ENCODE measurements at regions not wholly inside any gene's neighbourhood (a gene's known extent, or its start where the extent isn't known, plus 50 kb on each side); places are given as distances from the start of the nearest gene placed in this dataset.

DNA sequence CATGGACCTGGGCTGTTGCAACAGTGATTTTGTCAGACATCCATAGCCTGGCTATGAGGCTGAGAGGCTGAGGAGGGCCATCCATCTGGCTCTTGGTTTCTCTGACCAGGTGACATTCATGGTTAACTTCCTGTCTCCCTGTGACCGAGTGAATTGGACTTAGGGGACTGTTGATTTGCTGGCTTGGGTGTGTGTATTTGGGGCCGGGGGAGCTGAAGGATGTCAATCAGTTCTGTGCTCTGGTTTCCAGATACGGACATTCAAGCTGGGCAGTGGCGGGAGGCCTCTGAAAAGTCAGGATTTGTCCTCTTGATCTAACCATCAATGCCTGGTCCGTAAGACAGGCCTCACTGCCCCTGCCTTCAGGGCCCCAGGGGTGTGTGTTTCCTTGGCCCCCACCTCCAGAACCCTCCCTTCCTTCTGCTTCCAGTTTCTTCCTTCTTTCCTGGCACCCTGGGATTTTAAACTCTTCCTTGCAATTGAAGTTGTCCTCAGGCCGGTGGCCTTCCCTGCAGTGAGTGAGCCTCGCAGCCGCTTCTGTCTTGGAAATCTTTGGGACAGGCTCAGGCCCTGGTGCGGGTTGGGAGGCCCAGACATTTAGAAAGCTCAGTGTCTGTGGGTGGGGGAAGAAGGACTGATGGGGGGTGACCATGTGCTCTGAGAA is 54.7 kb upstream of the HAAO start:
- Histone ChIP-seq H3K27me3 (replicated peaks) (no peaks in the 10 kb centered on the region), H3K9me3 (replicated peaks) (no peaks in the 10 kb centered on the region), H3K4me1 (replicated peaks) (peaks cover 34% of the 10 kb centered on the region), H3K4me3 (no peak overlapping the region), H3K36me3 (no peaks in the 10 kb centered on the region), H3K27ac (no peak overlapping the region)
- DNase-seq (ENCODE audit: low read depth in 1 of 2, low spot score in 2 of 2): no peak

DNA sequence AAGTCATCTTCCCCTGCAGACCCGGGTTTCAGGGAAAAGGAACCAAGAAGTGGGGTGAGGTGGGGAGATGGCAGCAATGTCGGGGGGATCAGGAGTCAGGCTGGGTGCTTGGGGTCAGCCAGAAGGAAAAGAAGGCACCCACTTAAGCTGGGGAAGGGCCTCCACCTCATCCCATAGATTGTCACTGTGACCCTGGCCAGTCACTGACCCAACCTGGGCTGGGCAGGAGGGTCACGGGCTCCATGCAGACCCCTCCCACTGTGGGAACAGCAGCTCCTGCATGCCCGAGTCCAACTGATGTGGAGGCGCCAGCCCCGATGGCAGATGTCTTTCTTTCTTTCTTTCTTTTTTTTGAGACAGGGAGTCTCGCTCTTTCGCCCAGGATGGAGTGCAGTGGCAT is 53.6 kb upstream of the HAAO start:
- no peaks in the 10 kb centered on the region for H3K27me3 ChIP-seq (replicated peaks)
- peaks cover 34% of the 10 kb centered on the region for H3K4me1 ChIP-seq (replicated peaks)
- no peaks in the 10 kb centered on the region for H3K36me3 ChIP-seq
- H3K27ac ChIP-seq: peak overlapping the region; percentile 61
- H3K9me3 ChIP-seq (replicated peaks): no peaks in the 10 kb centered on the region
- DNase-seq (ENCODE audit: low read depth in 1 of 2, low spot score in 2 of 2): no peak
- H3K4me3 ChIP-seq: no peak overlapping the region

DNA sequence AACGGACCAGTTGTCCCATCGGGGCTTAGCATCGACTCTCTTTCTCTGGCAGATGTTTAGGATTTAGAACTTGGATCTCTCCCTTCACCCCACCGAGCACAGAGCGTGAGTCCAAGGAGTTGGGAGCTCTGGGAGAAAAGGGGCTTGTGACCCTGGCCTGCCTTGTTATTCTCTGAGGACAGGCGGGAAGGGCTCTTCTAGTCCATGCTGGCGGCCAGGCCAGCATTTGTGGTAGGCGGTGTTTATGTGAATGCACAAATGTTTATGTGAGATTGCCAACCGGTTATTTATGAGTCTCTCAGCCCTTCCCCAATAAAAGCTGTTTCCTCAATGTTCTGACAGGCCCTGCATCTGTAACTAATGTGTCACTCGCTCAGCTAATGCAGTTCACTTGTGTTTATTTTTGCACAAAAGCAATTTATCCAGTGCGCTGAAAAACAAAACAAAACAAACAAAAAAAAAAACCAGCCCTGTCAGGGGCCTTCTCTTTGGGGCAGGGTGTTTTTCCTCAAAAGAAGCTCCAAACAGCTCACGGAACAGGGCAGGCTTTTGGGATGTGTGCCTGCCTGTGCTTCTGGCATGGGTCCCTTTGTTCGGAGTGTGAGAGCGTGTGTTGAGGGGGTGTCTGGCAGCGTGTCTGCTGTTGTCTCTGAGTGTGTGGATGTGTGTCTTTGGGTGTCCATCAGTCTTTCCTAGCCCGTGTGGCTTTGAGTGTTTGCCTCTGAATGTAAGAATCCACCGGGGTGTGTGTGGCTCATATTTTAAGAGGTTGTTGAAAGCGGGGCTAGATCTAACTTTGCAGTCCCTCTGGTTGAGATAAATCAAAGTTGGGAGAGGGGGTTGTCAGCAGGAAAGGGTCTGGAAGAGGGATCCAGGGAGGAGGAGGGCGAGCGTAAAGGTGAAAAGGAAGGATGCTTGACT is 52.8 kb upstream of the HAAO start:
- Histone ChIP-seq H3K4me3 (no peak overlapping the region), H3K27me3 (replicated peaks) (no peaks in the 10 kb centered on the region), H3K36me3 (no peaks in the 10 kb centered on the region), H3K27ac (peak overlapping the region; percentile 68), H3K9me3 (replicated peaks) (no peaks in the 10 kb centered on the region), H3K4me1 (replicated peaks) (peaks cover 34% of the 10 kb centered on the region)
- peak; percentile 86 to 96 for DNase-seq (ENCODE audit: low read depth in 1 of 2, low spot score in 2 of 2)

DNA sequence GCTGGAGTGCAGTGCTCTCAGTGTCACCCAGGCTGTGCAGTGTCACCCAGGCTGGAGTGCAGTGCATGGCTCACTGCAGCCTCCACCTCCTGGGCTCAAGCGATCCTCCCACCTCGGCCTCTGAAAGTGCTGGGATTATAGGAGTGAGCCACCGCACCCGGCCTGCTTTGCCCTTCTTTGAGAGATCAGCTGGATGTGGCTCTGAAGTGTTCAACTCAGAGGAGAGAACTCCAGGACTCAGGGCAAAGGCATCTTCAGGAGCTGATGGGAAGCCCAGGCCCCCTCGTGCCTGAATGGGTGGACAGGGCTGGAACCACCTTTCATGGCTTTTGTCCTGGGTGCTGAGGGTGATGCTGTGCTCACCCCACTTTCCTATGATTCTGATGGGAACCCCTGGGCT is 52.0 kb upstream of the HAAO start:
- Histone ChIP-seq H3K4me1 (replicated peaks) (peaks cover 34% of the 10 kb centered on the region), H3K27me3 (replicated peaks) (no peaks in the 10 kb centered on the region), H3K36me3 (no peaks in the 10 kb centered on the region), H3K4me3 (no peak overlapping the region), H3K9me3 (replicated peaks) (no peaks in the 10 kb centered on the region), H3K27ac (peak overlapping the region; percentile 68)
- DNase-seq (ENCODE audit: low read depth in 1 of 2, low spot score in 2 of 2): peak in 1 of 2 experiments; percentile 36

DNA sequence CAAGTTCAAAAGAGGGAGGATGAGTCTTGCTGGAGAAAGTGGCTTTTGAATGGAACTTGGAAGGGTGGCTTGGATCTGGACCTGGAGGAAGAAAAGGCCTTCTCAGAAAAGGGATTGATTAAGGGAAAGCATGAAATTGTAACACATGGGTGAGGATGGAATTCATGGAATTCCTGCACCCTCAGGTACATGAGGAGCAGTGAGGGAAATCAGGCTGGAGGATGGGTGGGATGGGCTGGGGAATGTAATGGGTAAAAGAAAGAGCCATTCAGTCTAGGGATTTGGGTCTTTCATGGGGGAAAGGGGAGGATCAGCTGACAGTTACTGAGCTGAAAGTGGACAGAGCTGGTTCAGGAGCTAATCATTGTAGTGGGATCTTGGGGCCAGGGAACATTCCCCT is 51.2 kb upstream of the HAAO start:
- no peak overlapping the region for H3K27ac ChIP-seq
- DNase-seq (ENCODE audit: low read depth in 1 of 2, low spot score in 2 of 2): no peak
- no peak overlapping the region for H3K4me3 ChIP-seq
- no peaks in the 10 kb centered on the region for H3K9me3 ChIP-seq (replicated peaks)
- no peaks in the 10 kb centered on the region for H3K27me3 ChIP-seq (replicated peaks)
- H3K36me3 ChIP-seq: no peaks in the 10 kb centered on the region
- peaks cover 34% of the 10 kb centered on the region for H3K4me1 ChIP-seq (replicated peaks)

DNA sequence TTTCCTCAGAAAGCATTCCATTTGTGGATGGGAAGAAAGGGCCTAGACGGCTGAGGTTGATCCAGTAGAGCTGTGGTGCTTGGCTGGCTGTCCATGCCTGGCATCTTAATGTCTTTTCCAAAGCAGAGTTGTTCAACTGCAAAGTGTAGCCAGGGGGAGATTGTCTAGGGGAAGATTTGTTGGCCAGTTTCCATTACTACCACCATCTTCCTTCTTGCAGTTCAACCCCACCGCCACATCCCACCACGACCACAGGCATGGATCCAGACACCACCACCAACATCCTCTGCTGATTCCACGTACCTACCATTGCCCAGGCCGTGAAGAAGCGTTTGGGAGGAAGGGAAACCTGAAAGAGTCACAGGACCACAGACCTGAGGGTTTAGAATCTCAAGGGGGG is 50.7 kb upstream of the HAAO start:
- H3K27ac ChIP-seq: no peak overlapping the region

DNA sequence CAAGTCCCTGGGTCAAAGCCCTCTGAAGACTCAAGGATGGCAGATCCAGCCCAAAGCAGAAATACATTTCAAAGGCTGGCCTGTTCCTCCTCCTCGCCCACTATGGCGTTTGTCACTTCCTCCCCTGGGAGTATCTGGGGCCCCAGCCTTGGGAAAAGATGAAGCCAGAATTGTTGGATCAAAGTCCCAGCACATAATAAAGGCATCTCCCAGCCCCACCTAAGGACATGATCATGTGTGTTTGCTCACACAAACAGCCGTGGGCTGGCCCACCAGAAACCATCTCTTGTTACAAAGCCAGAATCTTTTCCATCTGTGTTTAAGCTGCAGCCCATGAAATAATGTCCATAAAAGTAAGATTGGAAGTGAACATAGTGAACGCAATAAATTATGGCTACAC is 50.1 kb upstream of the HAAO start:
- Histone ChIP-seq H3K4me3 (no peak overlapping the region), H3K27ac (no peak overlapping the region), H3K9me3 (replicated peaks) (no peaks in the 10 kb centered on the region; the same call in 1 of the 2 replicates), H3K4me1 (replicated peaks) (peaks cover 38% of the 10 kb centered on the region), H3K36me3 (no peaks in the 10 kb centered on the region), H3K27me3 (replicated peaks) (no peaks in the 10 kb centered on the region)
- peak in 1 of 2 experiments; percentile 10 for DNase-seq (ENCODE audit: low read depth in 1 of 2, low spot score in 2 of 2)

More for the DNA sequence above, 50.7 kb upstream of the HAAO start:
- Histone ChIP-seq H3K4me1 (replicated peaks) (peaks cover 34% of the 10 kb centered on the region), H3K27me3 (replicated peaks) (no peaks in the 10 kb centered on the region), H3K36me3 (no peaks in the 10 kb centered on the region), H3K9me3 (replicated peaks) (no peaks in the 10 kb centered on the region), H3K4me3 (no peak overlapping the region)
- no peak for DNase-seq (ENCODE audit: low read depth in 1 of 2, low spot score in 2 of 2)
